ENCODE measurements at regions not wholly inside any gene's neighbourhood (a gene's known extent, or its start where the extent isn't known, plus 50 kb on each side); places are given as distances from the start of the nearest gene placed in this dataset.
"Not testable (repeated sequence)": the region's sequence is repeated elsewhere in the genome, so short reads cannot be mapped to it uniquely, and the experiment has no call there.

DNA sequence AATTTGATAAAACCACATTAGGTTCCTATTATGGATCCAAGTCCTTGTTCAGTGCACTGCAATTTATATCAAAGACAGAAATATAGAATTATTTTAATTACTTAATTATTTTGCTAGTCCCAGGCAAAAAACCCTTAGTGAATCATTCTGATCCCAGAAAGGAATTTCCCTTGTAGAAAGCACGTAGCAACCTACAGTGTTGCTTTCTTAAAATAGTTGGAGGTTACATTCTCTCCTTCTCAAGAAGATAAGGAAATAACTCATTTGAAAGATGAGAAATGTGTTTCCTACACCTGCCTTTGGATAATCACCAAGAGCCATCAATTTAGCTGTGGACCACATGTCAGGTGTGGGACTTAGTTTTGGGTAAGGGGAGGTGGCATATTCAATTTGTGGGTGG, 434.9 kb downstream of the SHISA9 start:
- H3K27me3 Mint-ChIP-seq (ENCODE audit: insufficient read depth, low read depth, poor library complexity) = no peaks in the 10 kb centered on the region
- no peak for TF ChIP-seq CREB1 (CRISPR knock-in tag; IDR thresholded peaks at IDR 0.05; ENCODE audit: low read depth)
- no peak for TF ChIP-seq ZNF331 (CRISPR knock-in tag; IDR thresholded peaks at IDR 0.05; ENCODE audit: low read depth)
- TF ChIP-seq EZH2 (IDR thresholded peaks at IDR 0.05; ENCODE audit: low read depth, unreplicated experiment) = no peak
- TF ChIP-seq, protein P1, sequence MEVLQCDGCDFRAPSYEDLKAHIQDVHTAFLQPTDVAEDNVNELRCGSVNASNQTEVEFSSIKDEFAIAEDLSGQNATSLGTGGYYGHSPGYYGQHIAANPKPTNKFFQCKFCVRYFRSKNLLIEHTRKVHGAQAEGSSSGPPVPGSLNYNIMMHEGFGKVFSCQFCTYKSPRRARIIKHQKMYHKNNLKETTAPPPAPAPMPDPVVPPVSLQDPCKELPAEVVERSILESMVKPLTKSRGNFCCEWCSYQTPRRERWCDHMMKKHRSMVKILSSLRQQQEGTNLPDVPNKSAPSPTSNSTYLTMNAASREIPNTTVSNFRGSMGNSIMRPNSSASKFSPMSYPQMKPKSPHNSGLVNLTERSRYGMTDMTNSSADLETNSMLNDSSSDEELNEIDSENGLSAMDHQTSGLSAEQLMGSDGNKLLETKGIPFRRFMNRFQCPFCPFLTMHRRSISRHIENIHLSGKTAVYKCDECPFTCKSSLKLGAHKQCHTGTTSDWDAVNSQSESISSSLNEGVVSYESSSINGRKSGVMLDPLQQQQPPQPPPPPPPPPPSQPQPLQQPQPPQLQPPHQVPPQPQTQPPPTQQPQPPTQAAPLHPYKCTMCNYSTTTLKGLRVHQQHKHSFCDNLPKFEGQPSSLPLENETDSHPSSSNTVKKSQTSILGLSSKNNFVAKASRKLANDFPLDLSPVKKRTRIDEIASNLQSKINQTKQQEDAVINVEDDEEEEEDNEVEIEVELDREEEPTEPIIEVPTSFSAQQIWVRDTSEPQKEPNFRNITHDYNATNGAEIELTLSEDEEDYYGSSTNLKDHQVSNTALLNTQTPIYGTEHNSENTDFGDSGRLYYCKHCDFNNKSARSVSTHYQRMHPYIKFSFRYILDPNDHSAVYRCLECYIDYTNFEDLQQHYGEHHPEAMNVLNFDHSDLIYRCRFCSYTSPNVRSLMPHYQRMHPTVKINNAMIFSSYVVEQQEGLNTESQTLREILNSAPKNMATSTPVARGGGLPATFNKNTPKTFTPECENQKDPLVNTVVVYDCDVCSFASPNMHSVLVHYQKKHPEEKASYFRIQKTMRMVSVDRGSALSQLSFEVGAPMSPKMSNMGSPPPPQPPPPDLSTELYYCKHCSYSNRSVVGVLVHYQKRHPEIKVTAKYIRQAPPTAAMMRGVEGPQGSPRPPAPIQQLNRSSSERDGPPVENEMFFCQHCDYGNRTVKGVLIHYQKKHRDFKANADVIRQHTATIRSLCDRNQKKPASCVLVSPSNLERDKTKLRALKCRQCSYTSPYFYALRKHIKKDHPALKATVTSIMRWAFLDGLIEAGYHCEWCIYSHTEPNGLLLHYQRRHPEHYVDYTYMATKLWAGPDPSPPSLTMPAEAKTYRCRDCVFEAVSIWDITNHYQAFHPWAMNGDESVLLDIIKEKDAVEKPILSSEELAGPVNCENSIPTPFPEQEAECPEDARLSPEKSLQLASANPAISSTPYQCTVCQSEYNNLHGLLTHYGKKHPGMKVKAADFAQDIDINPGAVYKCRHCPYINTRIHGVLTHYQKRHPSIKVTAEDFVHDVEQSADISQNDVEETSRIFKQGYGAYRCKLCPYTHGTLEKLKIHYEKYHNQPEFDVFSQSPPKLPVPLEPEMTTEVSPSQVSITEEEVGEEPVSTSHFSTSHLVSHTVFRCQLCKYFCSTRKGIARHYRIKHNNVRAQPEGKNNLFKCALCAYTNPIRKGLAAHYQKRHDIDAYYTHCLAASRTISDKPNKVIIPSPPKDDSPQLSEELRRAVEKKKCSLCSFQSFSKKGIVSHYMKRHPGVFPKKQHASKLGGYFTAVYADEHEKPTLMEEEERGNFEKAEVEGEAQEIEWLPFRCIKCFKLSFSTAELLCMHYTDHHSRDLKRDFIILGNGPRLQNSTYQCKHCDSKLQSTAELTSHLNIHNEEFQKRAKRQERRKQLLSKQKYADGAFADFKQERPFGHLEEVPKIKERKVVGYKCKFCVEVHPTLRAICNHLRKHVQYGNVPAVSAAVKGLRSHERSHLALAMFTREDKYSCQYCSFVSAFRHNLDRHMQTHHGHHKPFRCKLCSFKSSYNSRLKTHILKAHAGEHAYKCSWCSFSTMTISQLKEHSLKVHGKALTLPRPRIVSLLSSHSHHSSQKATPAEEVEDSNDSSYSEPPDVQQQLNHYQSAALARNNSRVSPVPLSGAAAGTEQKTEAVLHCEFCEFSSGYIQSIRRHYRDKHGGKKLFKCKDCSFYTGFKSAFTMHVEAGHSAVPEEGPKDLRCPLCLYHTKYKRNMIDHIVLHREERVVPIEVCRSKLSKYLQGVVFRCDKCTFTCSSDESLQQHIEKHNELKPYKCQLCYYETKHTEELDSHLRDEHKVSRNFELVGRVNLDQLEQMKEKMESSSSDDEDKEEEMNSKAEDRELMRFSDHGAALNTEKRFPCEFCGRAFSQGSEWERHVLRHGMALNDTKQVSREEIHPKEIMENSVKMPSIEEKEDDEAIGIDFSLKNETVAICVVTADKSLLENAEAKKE (CRISPR knock-in tag; IDR thresholded peaks at IDR 0.05) = no peak
- TF ChIP-seq NANOG (IDR thresholded peaks at IDR 0.05; ENCODE audit: borderline replicate concordance) = no peak
- TF ChIP-seq EZH2phosphoT487 (IDR thresholded peaks at IDR 0.05; ENCODE audit: unreplicated experiment) = no peak
- H3K79me2 ChIP-seq (replicated peaks; ENCODE audit: insufficient read depth) = no peaks in the 10 kb centered on the region
- H3K4me3 ChIP-seq = no peak overlapping the region
- no peak overlapping the region for H3K4me2 ChIP-seq
- no peaks in the 10 kb centered on the region for H3K36me3 ChIP-seq (ENCODE audit: insufficient read depth)
- H3K27ac ChIP-seq (ENCODE audit: low read depth) = no peak overlapping the region
- H3K4me1 Mint-ChIP-seq = peaks cover 20% of the 10 kb centered on the region
- no peak for DNase-seq (ENCODE audit: low spot score)
- no peak for ATAC-seq
- peaks cover 14% of the 10 kb centered on the region for H3K4me1 ChIP-seq (ENCODE audit: insufficient read depth)
- no peak overlapping the region for H2AFZ ChIP-seq
- H3F3A ChIP-seq (replicated peaks; ENCODE audit: low read depth) = no peaks in the 10 kb centered on the region
- peaks cover 19% of the 10 kb centered on the region for H3K36me3 Mint-ChIP-seq (ENCODE audit: low read depth)
- no peaks in the 10 kb centered on the region for H4K20me1 ChIP-seq (replicated peaks; ENCODE audit: insufficient read depth)
- H3K9me3 Mint-ChIP-seq = no peaks in the 10 kb centered on the region; the same call in 2 of the 3 replicates
- peaks cover 18% of the 10 kb centered on the region for H3K9me2 ChIP-seq (ENCODE audit: insufficient read depth)
- no peak overlapping the region for H3K4me3 Mint-ChIP-seq
- no peaks in the 10 kb centered on the region for H3K27me3 ChIP-seq (ENCODE audit: insufficient read depth)
- no peak overlapping the region for H3K27ac Mint-ChIP-seq

DNA sequence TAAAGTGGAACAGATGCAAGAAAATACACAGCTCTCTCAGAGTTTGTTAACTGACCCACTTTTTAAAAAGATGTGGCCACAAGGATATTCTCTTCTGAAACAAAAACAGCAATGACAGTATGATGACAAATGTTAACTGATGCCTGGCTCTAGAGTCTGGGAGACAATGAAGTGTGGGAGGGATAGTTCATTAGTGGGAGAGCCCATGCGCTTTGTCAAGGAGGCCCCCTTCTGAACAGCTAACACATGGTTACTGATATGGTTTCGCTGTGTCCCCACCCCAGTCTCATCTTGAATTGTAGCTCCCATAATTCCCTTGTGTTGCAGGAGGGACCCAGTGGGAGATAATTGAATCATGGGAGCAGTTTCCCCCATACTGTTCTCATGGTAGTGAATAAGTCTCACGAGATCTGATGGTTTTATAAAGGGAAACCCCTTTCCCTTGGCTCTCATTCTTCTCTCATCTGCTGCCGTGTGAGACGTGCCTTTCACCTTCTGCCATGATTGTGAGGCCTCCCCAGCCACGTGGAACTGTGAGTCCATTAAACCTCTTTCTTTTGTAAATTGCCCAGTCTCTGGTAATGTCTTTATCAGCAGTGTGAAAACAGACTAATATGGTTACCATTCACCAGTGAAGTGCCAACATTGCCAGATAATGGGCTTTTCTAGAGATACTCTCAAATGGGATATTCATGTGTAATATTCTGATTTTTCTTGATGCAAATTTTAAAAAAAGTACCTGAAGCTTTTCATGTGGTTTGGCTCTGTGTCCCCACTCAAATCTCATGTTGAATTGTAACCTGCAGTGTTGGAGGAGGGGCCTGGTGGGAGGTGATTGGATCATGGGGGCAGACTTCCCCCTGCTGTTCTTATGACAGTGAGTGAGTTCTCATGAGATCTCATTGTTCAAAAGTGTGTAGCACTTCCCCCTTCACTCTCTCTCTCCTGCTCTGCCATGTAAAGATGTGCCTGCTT, 435.8 kb downstream of the SHISA9 start:
- not testable (repeated sequence) for H3K27me3 ChIP-seq (ENCODE audit: insufficient read depth); H3K9me3 Mint-ChIP-seq; ATAC-seq; H3K27ac ChIP-seq (ENCODE audit: low read depth); H3K4me3 Mint-ChIP-seq; H3F3A ChIP-seq (replicated peaks; ENCODE audit: low read depth); H3K79me2 ChIP-seq (replicated peaks; ENCODE audit: insufficient read depth); H3K36me3 ChIP-seq (ENCODE audit: insufficient read depth); H3K4me3 ChIP-seq; DNase-seq (ENCODE audit: low spot score); H3K27ac Mint-ChIP-seq; H4K20me1 ChIP-seq (replicated peaks; ENCODE audit: insufficient read depth); H2AFZ ChIP-seq; H3K27me3 Mint-ChIP-seq (ENCODE audit: insufficient read depth, low read depth, poor library complexity)
- peaks cover 13% of the 10 kb centered on the region; the same call in 2 of the 3 replicates for H3K36me3 Mint-ChIP-seq (ENCODE audit: low read depth)
- Histone ChIP-seq H3K4me2 (0 out of 2 replicates have a peak overlapping the region, but pooled peaks have one; percentile 26), H3K9me2 (ENCODE audit: insufficient read depth) (peaks cover 12% of the 10 kb centered on the region), H3K4me1 (ENCODE audit: insufficient read depth) (peaks cover 13% of the 10 kb centered on the region)
- H3K4me1 Mint-ChIP-seq = peaks cover 15% of the 10 kb centered on the region
